ENCODE measurements at regions not wholly inside any gene's neighbourhood (a gene's known extent, or its start where the extent isn't known, plus 50 kb on each side); places are given as distances from the start of the nearest gene placed in this dataset.
"Not testable (repeated sequence)": the region's sequence is repeated elsewhere in the genome, so short reads cannot be mapped to it uniquely, and the experiment has no call there.

DNA sequence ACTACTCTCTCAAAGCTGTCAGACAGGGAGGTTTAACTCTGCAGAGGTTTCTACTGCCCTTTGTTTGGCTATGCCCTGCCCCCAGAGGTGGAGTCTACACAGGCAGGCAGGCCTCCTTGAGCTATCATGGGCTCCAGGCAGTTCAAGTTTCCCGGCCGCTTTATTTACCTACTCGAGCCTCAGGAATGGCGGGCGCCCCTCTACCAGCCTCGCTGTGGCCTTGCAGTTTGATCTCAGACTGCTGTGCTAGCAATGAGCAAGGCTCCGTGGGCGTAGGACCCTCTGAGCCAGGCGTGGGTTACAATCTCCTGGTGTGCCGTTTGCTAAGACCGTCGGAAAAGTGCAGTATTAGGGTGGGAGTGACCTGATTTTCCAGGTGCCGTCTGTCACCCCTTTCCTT lies 124.3 kb downstream of the PTCHD1 start:
- DNase-seq (ENCODE audit: low read depth, low spot score); H3K27ac Mint-ChIP-seq (ENCODE audit: unreplicated experiment); H3K27me3 Mint-ChIP-seq (ENCODE audit: low read depth); H3K4me1 Mint-ChIP-seq; H3K36me3 Mint-ChIP-seq (ENCODE audit: low read depth); H3K4me3 Mint-ChIP-seq: not testable (repeated sequence)
- H3K9me3 Mint-ChIP-seq: peaks cover 14% of the 10 kb centered on the region

GRCh38 chrX:23465105-23465791 lies 130.6 kb downstream of the PTCHD1 start:
- no peak for DNase-seq (ENCODE audit: low read depth, low spot score)
- TF ChIP-seq CTCF (conservative IDR thresholded peaks at IDR 0.05): no peak
- H3K9me3 Mint-ChIP-seq: peaks cover 25% of the 10 kb centered on the region
- H3K36me3 Mint-ChIP-seq (ENCODE audit: low read depth): peaks cover 6% of the 10 kb centered on the region
- no peak overlapping the region for H3K4me3 Mint-ChIP-seq
- H3K27ac Mint-ChIP-seq (ENCODE audit: unreplicated experiment): no peak overlapping the region
- no peaks in the 10 kb centered on the region for H3K4me1 Mint-ChIP-seq
- H3K27me3 Mint-ChIP-seq (ENCODE audit: low read depth): peaks cover 3% of the 10 kb centered on the region

GRCh38 chrX:23465985-23466384 lies 131.3 kb downstream of the PTCHD1 start:
- peaks cover 25% of the 10 kb centered on the region for H3K9me3 Mint-ChIP-seq
- H3K27ac Mint-ChIP-seq (ENCODE audit: unreplicated experiment): no peak overlapping the region
- H3K36me3 Mint-ChIP-seq (ENCODE audit: low read depth): peaks cover 6% of the 10 kb centered on the region
- H3K27me3 Mint-ChIP-seq (ENCODE audit: low read depth): peaks cover 3% of the 10 kb centered on the region
- H3K4me3 Mint-ChIP-seq: no peak overlapping the region
- H3K4me1 Mint-ChIP-seq: no peaks in the 10 kb centered on the region
- no peak for DNase-seq (ENCODE audit: low read depth, low spot score)
- no peak for TF ChIP-seq CTCF (conservative IDR thresholded peaks at IDR 0.05)

GRCh38 chrX:23478056-23478455 lies 143.4 kb downstream of the PTCHD1 start:
- peaks cover 5% of the 10 kb centered on the region for H3K27me3 Mint-ChIP-seq (ENCODE audit: low read depth)
- TF ChIP-seq CTCF (conservative IDR thresholded peaks at IDR 0.05): no peak

DNA sequence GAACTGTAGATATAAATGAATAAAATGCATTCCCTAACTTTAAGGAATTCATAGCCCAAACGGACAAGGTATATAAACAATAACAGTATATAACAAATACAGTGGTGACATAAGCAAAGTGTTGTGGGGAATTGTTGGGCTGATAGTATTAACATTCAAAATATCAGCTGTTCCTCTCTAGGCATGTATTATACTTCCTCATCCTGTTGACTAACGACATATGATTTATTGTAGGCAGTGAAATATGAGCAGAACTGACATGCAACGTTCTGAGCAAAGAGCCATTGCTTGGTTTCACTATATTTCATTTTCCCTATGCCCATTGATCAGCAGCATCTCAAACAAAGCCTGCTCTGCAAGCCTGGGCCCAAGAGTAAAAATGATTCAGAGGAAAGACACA lies 143.9 kb downstream of the PTCHD1 start:
- TF ChIP-seq CTCF (conservative IDR thresholded peaks at IDR 0.05): no peak
- DNase-seq (ENCODE audit: low read depth, low spot score): no peak
- Mint-ChIP-seq H3K27ac (ENCODE audit: unreplicated experiment) (no peak overlapping the region), H3K27me3 (ENCODE audit: low read depth) (peaks cover 5% of the 10 kb centered on the region), H3K36me3 (ENCODE audit: low read depth) (no peaks in the 10 kb centered on the region), H3K4me3 (no peak overlapping the region), H3K4me1 (no peaks in the 10 kb centered on the region), H3K9me3 (peaks cover 18% of the 10 kb centered on the region)

More at GRCh38 chrX:23478056-23478455, 143.4 kb downstream of the PTCHD1 start:
- no peaks in the 10 kb centered on the region for H3K36me3 Mint-ChIP-seq (ENCODE audit: low read depth)
- no peak overlapping the region for H3K27ac Mint-ChIP-seq (ENCODE audit: unreplicated experiment)
- H3K4me1 Mint-ChIP-seq: no peaks in the 10 kb centered on the region
- DNase-seq (ENCODE audit: low read depth, low spot score): no peak
- no peak overlapping the region for H3K4me3 Mint-ChIP-seq
- H3K9me3 Mint-ChIP-seq: peaks cover 18% of the 10 kb centered on the region

GRCh38 chrX:23482561-23482960 lies 147.9 kb downstream of the PTCHD1 start:
- H3K4me1 Mint-ChIP-seq: no peaks in the 10 kb centered on the region
- peaks cover 11% of the 10 kb centered on the region for H3K9me3 Mint-ChIP-seq
- H3K27me3 Mint-ChIP-seq (ENCODE audit: low read depth): no peaks in the 10 kb centered on the region
- no peak for DNase-seq (ENCODE audit: low read depth, low spot score)
- H3K4me3 Mint-ChIP-seq: no peak overlapping the region
- no peak for TF ChIP-seq CTCF (conservative IDR thresholded peaks at IDR 0.05)
- no peaks in the 10 kb centered on the region for H3K36me3 Mint-ChIP-seq (ENCODE audit: low read depth)
- H3K27ac Mint-ChIP-seq (ENCODE audit: unreplicated experiment): no peak overlapping the region

Measured in neural crest cell (in vitro differentiated cells).